ENCODE measurements at regions not wholly inside any gene's neighbourhood (a gene's known extent, or its start where the extent isn't known, plus 50 kb on each side); places are given as distances from the start of the nearest gene placed in this dataset.

DNA sequence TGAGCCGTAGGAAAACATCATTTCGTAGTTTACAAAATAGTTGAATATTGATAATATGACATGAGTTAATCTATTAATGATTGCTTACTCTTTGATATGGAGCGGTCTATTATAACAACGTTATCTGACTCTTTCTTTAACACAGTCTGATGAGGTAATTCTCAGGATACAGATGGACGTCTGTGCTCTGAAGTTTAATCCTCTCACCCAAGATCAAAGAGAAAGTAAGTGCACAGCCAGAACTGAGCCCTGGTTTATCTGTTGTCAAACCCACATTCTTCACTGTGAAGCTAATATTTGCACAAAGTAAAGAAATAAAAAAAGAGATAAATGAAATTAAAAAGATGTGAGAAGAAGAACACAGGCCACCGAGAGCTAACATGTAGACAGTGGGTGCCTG, 190.9 kb upstream of the COPS8 start:
- TF ChIP-seq, protein P1, sequence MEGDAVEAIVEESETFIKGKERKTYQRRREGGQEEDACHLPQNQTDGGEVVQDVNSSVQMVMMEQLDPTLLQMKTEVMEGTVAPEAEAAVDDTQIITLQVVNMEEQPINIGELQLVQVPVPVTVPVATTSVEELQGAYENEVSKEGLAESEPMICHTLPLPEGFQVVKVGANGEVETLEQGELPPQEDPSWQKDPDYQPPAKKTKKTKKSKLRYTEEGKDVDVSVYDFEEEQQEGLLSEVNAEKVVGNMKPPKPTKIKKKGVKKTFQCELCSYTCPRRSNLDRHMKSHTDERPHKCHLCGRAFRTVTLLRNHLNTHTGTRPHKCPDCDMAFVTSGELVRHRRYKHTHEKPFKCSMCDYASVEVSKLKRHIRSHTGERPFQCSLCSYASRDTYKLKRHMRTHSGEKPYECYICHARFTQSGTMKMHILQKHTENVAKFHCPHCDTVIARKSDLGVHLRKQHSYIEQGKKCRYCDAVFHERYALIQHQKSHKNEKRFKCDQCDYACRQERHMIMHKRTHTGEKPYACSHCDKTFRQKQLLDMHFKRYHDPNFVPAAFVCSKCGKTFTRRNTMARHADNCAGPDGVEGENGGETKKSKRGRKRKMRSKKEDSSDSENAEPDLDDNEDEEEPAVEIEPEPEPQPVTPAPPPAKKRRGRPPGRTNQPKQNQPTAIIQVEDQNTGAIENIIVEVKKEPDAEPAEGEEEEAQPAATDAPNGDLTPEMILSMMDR (IDR thresholded peaks at IDR 0.05), result no peak
- no peak for TF ChIP-seq POLR2A (IDR thresholded peaks at IDR 0.05)
